Fibroblast of skin of left quadriceps (primary cell): ENCODE measurements at regions not wholly inside any gene's neighbourhood (a gene's known extent, or its start where the extent isn't known, plus 50 kb on each side); places are given as distances from the start of the nearest gene placed in this dataset.
A peak's percentile ranks its signal among the peaks of the same experiment; 100 is the strongest.
"Not testable (repeated sequence)": the region's sequence is repeated elsewhere in the genome, so short reads cannot be mapped to it uniquely, and the experiment has no call there.

Source experiments
- DNase-seq, 2 experiments: peaks; one replicate each; pipeline ENCODE4 v3.0.0-alpha.2; 2013; ENCODE audit warnings: low read depth in 2 of 2

- no peak for DNase-seq
Measured at GRCh38 chr5:106822851-106823250, 847.9 kb downstream of the EFNA5 start.

GRCh38 chr5:106818552-106818951 lies 852.2 kb downstream of the EFNA5 start:
- no peak for DNase-seq

- DNase-seq, result no peak
Measured at GRCh38 chr5:106814961-106815360, 855.8 kb downstream of the EFNA5 start.

GRCh38 chr5:106801554-106801953 lies 869.2 kb downstream of the EFNA5 start:
- no peak for DNase-seq

- DNase-seq, result no peak
Measured at GRCh38 chr5:106797996-106798395, 872.7 kb downstream of the EFNA5 start.

- DNase-seq, result no peak
Measured at GRCh38 chr5:106796081-106796480, 874.7 kb downstream of the EFNA5 start.

- DNase-seq, result peak in 1 of 2 experiments; percentile 3
Measured at GRCh38 chr5:106784846-106785245, 885.9 kb downstream of the EFNA5 start.

GRCh38 chr5:106780355-106780754 lies 890.4 kb downstream of the EFNA5 start:
- no peak for DNase-seq

- not testable (repeated sequence) for DNase-seq
Measured at GRCh38 chr5:106776515-106776914, 894.2 kb downstream of the EFNA5 start.

GRCh38 chr5:106768392-106768791 lies 902.3 kb downstream of the EFNA5 start:
- DNase-seq, result no peak

GRCh38 chr5:106766916-106767315 lies 903.8 kb downstream of the EFNA5 start:
- DNase-seq, result peak in 1 of 2 experiments; percentile 8

GRCh38 chr5:106759581-106759980 lies 911.2 kb downstream of the EFNA5 start:
- peak; percentile 7 to 16 for DNase-seq

- no peak for DNase-seq
Measured at GRCh38 chr5:106759152-106759551, 911.6 kb downstream of the EFNA5 start.

GRCh38 chr5:106757672-106758071 lies 913.1 kb downstream of the EFNA5 start:
- no peak for DNase-seq

- DNase-seq, result no peak
Measured at GRCh38 chr5:106755789-106756188, 914.9 kb downstream of the EFNA5 start.

GRCh38 chr5:106755066-106755465 lies 915.7 kb downstream of the EFNA5 start:
- DNase-seq, result no peak

GRCh38 chr5:106749826-106750225 lies 920.9 kb downstream of the EFNA5 start:
- no peak for DNase-seq

GRCh38 chr5:106739127-106739526 lies 931.6 kb downstream of the EFNA5 start:
- DNase-seq, result no peak

GRCh38 chr5:106737111-106737510 lies 933.6 kb downstream of the EFNA5 start:
- DNase-seq, result no peak

GRCh38 chr5:106732624-106733023 lies 938.1 kb downstream of the EFNA5 start:
- no peak for DNase-seq

GRCh38 chr5:106730912-106731311 lies 939.8 kb downstream of the EFNA5 start:
- DNase-seq, result no peak

GRCh38 chr5:106730506-106730905 lies 940.2 kb downstream of the EFNA5 start:
- DNase-seq, result no peak

GRCh38 chr5:106728208-106728607 lies 942.5 kb downstream of the EFNA5 start:
- DNase-seq, result no peak

- no peak for DNase-seq
Measured at GRCh38 chr5:106727071-106727470, 943.7 kb downstream of the EFNA5 start.

GRCh38 chr5:106720367-106720766 lies 950.4 kb downstream of the EFNA5 start:
- no peak for DNase-seq
